Eye (tissue), 1 donor: ENCODE measurements at regions not wholly inside any gene's neighbourhood (a gene's known extent, or its start where the extent isn't known, plus 50 kb on each side); places are given as distances from the start of the nearest gene placed in this dataset.
"Not testable (repeated sequence)": the region's sequence is repeated elsewhere in the genome, so short reads cannot be mapped to it uniquely, and the experiment has no call there.

Experiments used
- DNase-seq: peaks from one replicate; pipeline ENCODE4 v3.0.0-alpha.2; 2015

- DNase-seq: peak; percentile 41
Observed at GRCh38 chr6:21710908-21711627, 117.5 kb downstream of the SOX4 start.

- no peak for DNase-seq
Observed at GRCh38 chr6:21712213-21712612, 118.7 kb downstream of the SOX4 start.

GRCh38 chr6:21713481-21713880, 119.9 kb downstream of the SOX4 start:
- DNase-seq: no peak

DNA sequence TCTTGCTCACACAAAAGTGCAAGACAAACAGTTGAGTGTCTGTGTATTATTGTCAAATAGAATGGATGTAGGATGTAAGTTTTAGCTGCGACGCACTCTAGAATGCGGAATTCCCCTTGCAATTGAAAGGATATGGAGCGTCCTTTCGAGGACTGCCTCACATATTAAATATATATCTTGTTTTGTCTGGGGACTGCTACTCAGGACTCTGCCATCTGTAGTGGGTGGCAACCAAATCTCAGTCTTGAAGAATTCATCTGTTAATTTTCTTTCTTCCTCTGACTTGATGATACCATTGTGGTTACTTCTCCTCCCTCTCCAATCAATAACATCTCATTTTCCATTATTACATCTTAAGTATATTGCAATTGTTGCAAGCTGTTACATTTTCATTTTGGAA, 121.6 kb downstream of the SOX4 start:
- no peak for DNase-seq

DNA sequence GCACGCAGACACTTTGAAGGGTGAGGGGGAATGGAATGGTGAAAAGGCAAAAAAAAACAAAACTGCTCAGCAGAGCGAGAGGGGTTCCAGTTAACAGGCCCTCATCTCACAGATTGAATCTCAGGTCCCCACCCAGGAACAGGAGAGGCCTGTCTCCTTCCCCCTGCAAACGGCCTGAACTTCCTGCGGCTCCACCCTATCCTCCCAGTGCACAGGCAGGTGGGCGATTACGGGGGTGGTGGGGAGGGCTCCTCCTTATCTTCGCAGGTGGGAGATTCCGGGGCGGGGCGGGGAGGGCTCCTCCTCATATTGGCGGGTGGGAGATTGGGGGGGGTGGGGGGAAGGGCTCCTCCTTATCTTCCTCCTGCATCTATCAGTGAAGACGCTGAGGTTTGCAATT, 129.0 kb downstream of the SOX4 start:
- DNase-seq: no peak

GRCh38 chr6:21726676-21727075, 133.1 kb downstream of the SOX4 start:
- no peak for DNase-seq

DNA sequence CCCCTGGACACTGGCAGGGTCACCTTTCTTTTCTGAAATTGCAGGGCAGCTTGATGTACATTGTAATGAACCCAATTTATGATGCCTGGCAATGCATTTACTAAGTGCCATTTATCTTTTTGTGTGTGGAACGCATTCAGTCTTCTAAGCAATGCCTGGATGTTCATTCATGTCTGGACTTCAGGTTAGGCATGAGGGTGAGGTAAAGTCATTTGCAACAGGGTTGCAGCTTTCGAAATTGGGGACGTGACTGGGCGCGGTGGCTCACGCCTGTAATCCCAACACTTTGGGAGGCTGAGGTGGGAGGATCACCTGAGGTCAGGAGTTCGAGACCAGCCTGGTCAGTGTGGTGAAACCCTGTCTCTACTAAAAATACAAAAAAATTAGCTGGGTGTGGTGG, 134.6 kb downstream of the SOX4 start:
- DNase-seq: no peak

DNA sequence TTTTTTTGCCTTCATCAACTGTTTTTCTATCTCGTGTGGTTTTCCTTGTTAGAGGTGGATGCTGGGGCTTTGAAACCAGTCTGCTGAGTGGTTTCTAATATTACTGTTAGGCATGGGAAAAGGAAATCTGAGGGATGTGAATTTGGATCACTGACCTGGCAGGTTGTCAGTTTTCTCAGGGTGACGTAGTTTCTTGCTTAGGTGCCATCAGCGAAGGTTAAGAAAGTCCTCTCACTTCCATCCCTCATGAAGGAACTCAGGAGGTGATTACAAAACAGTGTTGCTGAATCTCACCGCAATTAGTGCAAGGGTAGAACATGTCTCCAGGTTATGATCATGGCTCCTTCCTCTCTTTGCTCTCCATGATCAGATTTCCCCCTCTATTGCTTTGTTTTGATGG, 135.9 kb downstream of the SOX4 start:
- DNase-seq: no peak

DNA sequence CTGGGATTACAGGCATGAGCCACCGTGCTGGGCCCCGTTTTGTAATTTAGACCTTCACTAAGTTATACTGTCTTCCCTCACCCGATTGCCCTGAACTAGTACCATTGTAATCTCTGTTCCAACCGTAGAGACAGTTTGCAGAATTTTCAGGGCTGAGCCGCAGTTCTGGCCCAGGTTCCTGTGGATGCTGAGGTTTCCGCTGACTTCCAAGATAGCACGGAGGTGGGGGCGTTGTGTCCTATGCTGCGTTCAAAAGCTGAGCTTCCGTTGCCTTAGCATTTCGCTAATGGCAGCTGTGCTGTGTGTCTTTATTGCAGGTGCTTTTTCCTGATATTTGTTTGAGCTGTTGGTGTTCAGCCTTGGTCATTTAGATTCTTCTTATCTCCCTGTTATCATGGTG, 137.0 kb downstream of the SOX4 start:
- no peak for DNase-seq

DNA sequence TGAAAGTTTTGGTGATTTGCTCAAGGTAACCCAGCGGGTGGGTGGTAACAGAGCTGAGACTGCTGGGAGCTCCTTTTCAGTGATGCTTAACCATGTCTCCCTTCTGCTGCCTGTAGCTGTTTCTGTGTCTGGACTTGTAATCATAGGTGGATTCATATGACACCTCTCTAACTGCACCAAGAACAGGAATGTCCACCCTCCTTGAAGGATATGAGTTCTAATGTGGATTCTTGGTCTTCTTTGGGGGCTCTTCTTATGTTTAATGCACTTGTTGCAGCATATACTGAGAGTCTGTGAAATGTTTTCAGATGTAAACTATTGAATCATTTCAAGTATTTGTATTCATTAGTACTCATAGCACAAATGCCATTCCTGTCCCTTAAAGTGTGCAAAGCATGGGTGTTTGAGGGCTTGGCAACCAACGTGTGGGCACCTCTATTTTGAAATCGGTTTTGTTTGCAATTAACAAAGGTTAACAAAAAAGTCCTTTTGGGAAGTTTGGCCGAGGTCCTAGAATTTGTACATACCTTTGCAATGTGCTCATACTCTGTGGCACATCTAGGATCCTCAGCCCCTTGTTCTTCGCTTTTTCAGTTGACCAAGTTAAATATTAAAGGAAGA, 138.0 kb downstream of the SOX4 start:
- no peak for DNase-seq

DNA sequence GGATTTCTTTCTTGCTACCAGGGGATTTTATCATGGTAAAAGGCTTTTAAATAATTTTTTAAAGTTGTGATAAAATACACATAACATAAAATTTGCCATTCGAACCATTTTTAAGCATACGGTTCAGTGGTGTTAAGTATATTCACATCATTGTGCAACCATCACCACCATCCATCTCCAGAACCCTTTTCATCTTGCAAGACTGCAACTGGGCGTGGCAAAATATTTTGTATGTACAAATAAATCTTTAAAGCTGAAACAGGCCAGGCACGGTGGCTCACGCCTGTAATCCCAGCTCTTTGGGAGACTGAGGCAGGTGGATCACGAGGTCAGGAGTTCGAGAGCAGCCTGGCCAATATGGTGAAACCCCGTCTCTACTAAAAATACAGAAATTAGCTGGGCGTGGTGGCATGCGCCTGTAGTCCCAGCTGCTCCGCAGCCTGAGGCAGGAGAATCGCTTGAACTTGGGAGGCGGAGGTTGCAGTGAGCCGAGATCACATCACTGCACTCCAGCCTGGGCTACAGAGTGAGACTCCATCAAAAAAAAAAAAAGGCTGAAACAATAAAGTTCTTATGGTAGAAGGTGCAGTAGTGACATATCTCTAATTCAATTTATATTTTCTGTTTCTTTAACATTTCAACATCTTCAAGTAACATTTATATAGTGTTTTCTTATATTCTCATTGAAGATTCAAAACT, 138.6 kb downstream of the SOX4 start:
- DNase-seq: not testable (repeated sequence)

DNA sequence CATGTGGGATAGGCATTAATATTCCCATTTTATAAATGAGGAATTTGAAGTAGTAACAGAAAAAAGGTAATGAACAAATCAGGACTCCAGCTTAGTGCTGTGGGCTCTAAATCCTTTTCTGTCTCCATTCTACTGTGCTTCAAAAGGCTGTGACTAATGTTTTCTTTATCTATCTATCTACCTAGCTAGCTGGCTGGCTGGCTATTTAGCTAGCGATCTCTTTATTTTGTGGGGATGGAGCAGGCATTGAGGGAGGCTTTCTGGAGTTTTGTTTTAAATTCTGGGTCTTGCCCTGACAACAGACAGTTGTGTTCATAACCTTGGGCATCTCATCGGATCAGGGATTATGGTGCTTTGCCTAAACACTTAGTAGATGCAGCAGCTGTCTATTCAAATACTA, 139.2 kb downstream of the SOX4 start:
- DNase-seq: no peak

DNA sequence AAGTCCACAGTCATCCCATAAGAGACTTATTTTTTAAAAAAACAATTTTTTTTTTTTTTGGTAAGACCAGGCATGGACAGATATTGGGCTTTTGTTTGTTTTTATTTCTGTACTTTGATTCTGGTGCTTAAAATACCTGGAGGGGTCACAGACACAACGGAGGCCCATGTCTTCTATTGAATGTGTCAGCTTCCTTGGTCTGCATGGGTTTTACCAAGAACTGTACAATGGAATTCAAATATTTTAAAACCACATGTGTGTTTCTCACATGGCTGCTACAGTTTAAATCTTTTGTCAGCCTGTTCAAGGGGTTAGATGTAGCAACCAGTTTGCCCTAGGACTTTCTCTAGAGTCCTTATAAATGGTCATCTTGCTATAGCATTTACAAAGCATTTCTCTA, 139.8 kb downstream of the SOX4 start:
- no peak for DNase-seq

DNA sequence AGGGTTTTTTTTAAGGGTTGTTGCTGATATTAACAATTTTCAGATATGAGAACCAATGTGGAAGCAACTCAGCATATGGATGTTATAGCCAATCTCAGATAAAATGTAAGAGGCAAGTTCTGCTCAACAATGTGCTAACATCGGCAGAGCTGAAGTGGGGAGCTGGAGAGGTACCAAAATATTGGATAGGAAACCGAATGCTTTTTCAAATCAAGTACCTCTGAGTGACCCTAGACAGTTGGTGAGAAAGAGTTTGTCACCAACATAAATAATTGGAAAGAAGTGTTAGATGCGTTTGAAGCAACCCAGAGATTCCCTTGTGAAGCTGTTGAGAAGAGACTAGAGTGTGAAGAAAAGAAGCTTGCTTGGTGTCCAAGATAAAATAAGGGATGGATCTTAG, 140.7 kb downstream of the SOX4 start:
- no peak for DNase-seq

DNA sequence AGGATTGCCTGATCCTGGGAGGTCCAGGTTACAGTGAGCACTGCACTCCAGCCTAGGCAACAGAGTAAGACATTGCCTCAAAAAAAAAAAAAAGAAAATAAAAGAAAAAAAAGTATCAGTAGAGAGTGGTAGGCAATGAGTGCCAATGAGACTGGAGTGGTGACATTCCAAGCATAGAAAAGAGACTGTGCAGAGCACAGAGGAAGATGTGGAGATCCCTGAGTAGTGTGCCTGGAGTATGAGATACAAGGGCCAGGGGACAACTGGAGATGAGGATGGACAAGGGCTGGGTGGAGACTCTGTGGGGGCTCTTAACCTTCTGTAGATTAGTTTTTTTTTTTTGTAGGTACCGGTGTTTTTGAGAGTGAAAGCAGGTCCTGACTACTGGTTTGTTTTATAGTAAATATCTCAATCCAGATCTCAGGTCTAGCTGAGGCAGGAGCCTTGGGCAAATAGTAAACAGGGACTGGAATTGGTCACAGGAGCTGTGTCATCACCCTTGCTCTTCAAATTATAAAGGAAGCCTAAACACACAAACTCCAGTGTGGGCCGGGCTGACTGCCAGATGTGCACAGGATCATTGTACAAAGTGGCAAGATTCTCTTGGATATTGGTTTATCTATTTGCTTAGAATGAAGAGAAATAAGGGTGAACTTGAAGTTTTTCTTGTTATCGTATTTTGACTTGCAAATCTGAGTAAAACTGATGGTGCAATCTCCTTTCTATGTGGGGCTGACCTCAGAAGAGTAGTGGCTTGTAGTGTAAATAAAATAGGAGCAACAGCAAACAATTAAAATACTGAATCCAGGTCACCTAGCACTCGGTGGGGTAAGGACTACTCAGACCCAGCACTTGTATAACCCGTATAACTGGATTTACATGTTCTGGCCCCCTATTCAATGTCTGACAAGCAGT, 144.9 kb downstream of the SOX4 start:
- no peak for DNase-seq

GRCh38 chr6:21739241-21739640, 145.7 kb downstream of the SOX4 start:
- no peak for DNase-seq

DNA sequence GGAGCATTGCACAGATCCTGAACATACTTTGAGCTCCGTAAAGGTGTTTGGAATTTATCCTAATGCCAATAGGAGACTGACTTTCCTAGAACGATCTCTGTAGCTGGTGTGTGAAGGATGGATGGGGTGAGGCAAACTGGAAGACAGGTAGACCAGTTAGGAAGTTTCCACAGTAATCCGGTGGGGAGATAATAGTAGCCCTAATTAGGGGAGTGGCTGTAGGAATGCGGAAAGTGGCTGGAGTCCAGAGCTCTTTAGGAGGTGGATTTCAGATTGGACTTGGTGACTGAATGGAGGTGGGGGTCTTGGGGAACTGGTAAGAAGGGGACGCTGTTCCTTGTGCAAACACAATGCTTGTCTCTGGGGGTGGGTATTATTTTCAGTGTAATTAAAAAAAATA, 146.3 kb downstream of the SOX4 start:
- DNase-seq: no peak

- peak; percentile 65 for DNase-seq
Observed at GRCh38 chr6:21740376-21741124, 147.0 kb downstream of the SOX4 start.

GRCh38 chr6:21741221-21742109, 147.9 kb downstream of the SOX4 start:
- DNase-seq: peak; percentile 54

DNA sequence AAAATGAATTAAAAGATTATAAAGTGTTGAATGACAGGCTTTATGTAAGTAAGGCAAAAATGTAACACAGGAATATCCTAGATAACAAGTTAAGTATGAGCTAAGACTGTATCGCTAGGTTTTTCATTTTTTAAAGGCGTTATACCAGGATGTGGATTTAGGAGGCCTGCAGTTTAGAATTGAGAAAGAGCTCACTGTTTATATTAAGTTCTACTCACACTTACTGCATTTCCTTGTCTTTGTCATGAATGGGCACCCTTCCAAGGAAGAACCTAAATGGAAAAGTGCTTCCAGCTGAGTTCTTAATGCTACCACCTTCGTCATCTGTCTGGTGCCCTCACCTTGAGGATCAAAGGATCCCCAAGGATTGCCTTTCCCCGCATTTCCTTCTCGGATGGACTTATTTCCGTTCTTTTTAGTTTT, 148.7 kb downstream of the SOX4 start:
- no peak for DNase-seq

DNA sequence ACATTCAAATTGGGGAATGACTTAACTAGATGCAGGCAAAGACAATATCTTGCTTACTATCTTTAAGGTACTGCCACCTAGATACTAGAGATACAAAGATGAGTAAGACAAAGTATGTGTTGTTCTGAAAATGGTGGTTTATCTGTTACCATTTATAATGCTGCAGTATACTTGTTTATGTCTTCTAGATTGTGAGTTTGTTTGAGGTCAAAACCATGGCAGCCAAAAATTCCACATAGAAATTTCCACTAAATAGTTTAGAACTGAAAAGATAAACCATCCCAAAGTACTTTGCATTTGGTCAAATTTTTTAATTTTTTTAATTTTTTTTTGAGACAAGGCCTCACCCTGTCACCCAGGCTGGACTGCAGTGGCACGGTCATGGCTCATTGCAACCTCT, 150.8 kb downstream of the SOX4 start:
- no peak for DNase-seq
